Astrocyte (in vitro differentiated cells and primary cell): ENCODE measurements at regions not wholly inside any gene's neighbourhood (a gene's known extent, or its start where the extent isn't known, plus 50 kb on each side); places are given as distances from the start of the nearest gene placed in this dataset.

Experiments
- EZH2 ChIP-seq: IDR thresholded peaks from 2 replicates; pipeline ENCODE4 v1.6.1; 2012; ENCODE audit warnings: mild to moderate bottlenecking, low read length, inconsistent platforms; ENCODE audit not compliant: insufficient read depth
- TF ChIP-seq, protein P1 (sequence below): IDR thresholded peaks from 2 replicates; pipeline ENCODE4 v1.5.1; 2011; ENCODE audit warnings: low read depth, mild to moderate bottlenecking, inconsistent platforms, low read length, moderate library complexity; ENCODE audit not compliant: insufficient read depth

DNA sequence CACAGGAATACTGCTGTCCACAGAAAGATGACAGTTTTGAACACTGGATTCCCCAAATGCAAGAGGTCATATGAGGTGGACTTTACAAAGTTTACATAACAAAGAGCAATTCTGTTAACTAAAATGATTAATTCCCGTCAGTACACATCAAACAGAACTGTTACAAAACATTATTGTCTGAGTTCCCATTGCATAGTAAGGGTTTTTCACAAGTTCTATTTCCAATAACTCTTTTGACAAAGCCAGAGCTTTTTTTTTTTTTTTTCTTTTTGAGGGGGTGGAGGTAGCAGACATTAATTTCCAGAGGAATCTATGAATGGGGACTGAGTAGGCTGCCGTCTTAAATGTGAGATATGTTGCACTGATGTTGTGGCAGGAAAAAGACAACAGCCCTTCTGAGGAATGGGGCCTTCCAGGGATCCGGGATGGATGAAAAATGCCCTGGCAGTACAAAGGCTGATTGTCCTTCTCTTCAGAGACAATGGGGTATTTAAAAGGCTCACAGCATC lies 178.1 kb upstream of the KBTBD8 start:
- TF ChIP-seq, protein P1, sequence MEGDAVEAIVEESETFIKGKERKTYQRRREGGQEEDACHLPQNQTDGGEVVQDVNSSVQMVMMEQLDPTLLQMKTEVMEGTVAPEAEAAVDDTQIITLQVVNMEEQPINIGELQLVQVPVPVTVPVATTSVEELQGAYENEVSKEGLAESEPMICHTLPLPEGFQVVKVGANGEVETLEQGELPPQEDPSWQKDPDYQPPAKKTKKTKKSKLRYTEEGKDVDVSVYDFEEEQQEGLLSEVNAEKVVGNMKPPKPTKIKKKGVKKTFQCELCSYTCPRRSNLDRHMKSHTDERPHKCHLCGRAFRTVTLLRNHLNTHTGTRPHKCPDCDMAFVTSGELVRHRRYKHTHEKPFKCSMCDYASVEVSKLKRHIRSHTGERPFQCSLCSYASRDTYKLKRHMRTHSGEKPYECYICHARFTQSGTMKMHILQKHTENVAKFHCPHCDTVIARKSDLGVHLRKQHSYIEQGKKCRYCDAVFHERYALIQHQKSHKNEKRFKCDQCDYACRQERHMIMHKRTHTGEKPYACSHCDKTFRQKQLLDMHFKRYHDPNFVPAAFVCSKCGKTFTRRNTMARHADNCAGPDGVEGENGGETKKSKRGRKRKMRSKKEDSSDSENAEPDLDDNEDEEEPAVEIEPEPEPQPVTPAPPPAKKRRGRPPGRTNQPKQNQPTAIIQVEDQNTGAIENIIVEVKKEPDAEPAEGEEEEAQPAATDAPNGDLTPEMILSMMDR: no peak
- TF ChIP-seq EZH2: no peak
